IMR-90 (cell line): ENCODE measurements at regions not wholly inside any gene's neighbourhood (a gene's known extent, or its start where the extent isn't known, plus 50 kb on each side); places are given as distances from the start of the nearest gene placed in this dataset.

Source experiments
- ATAC-seq: fragments of 200-7000 bp; cut with Tn5 transposase; 2 replicates; pipeline ENCODE4 v1.9.1; 2020; ENCODE audit warnings: low read depth, mild to moderate bottlenecking, moderate library complexity
- BruUV-seq: library from RNA; stranded (reverse); fragments of 400-500 nt; replicated peaks from 2 replicates; lab custom pipeline; 2021; lab: Mats Ljungman, UMichigan
- CTCF ChIA-PET: fragments of 300-600 bp; formaldehyde crosslinking; extraction: SDS; loops from one replicate; lab custom pipeline; 2021; ENCODE audit warnings: antibody characterized with exemption; lab: Yijun Ruan, JAX
- POLR2A ChIA-PET: fragments of 300-600 bp; sonication (Branson Sonifier 250); formaldehyde crosslinking; loops from one replicate; lab custom pipeline; 2022; ENCODE audit warnings: antibody characterized with exemption; ENCODE audit not compliant: unreplicated experiment; lab: Charles Lee
- DNase-seq: peaks from one replicate; pipeline ENCODE4 v3.0.0; 2013
- H2AFZ ChIP-seq: replicated peaks from 2 replicates; pipeline ENCODE3; 2013; ENCODE audit warnings: low read length, mild to moderate bottlenecking; ENCODE audit not compliant: poor library complexity
- H2AK5ac ChIP-seq: 2 replicates; pipeline ENCODE4 v1.6.1; 2013; ENCODE audit warnings: low read depth, low read length, inconsistent platforms
- H2AK9ac ChIP-seq: replicated peaks from 2 replicates; pipeline ENCODE3; 2013; ENCODE audit warnings: mild to moderate bottlenecking, low read depth, low read length, moderate library complexity; ENCODE audit not compliant: poor library complexity
- H2BK120ac ChIP-seq: 2 replicates; pipeline ENCODE4 v1.6.1; 2013; ENCODE audit warnings: low read depth, low read length, inconsistent platforms
- H2BK15ac ChIP-seq: 3 replicates; pipeline ENCODE4 v1.6.1; 2013; ENCODE audit warnings: low read depth, low read length, inconsistent platforms
- H2BK20ac ChIP-seq: 2 replicates; pipeline ENCODE4 v1.6.1; 2013; ENCODE audit warnings: low read depth, mild to moderate bottlenecking, inconsistent platforms, low read length, moderate library complexity
- H2BK5ac ChIP-seq: 2 replicates; pipeline ENCODE4 v1.6.1; 2013; ENCODE audit warnings: mild to moderate bottlenecking, low read depth, low read length, inconsistent platforms; ENCODE audit not compliant: poor library complexity, severe bottlenecking
- H3K14ac ChIP-seq: replicated peaks from 2 replicates; pipeline ENCODE4 v1.6.1; 2013; ENCODE audit warnings: low read depth, low read length, inconsistent platforms
- H3K18ac ChIP-seq: 2 replicates; pipeline ENCODE4 v1.6.1; 2013; ENCODE audit warnings: low read depth, low read length, control low read depth
- H3K23ac ChIP-seq: 2 replicates; pipeline ENCODE4 v1.6.1; 2013; ENCODE audit warnings: low read depth, low read length, inconsistent platforms
- H3K27ac ChIP-seq: 2 replicates; pipeline ENCODE4 v1.5.1; 2013; ENCODE audit warnings: mild to moderate bottlenecking, control low read depth, low read length; ENCODE audit not compliant: insufficient read depth
- H3K27me3 ChIP-seq: 2 replicates; pipeline ENCODE4 v1.6.1; 2013; ENCODE audit warnings: low read length; ENCODE audit not compliant: control insufficient read depth, insufficient read depth
- H3K36me3 ChIP-seq: 2 replicates; pipeline ENCODE4 v1.6.1; 2013; ENCODE audit warnings: low read length, mixed read lengths; ENCODE audit not compliant: control insufficient read depth, insufficient read depth
- H3K4ac ChIP-seq: 2 replicates; pipeline ENCODE4 v1.6.1; 2013; ENCODE audit warnings: low read depth, low read length, inconsistent platforms
- H3K4me1 ChIP-seq: 2 replicates; pipeline ENCODE4 v1.6.1; 2013; ENCODE audit warnings: low read length, mixed read lengths; ENCODE audit not compliant: control insufficient read depth, insufficient read depth
- H3K4me2 ChIP-seq: 2 replicates; pipeline ENCODE4 v1.6.1; 2013; ENCODE audit warnings: low read depth, mild to moderate bottlenecking, control low read depth, low read length, moderate library complexity
- H3K4me3 ChIP-seq: 2 replicates; pipeline ENCODE4 v1.5.1; 2013; ENCODE audit warnings: low read depth, mild to moderate bottlenecking, control low read depth, low read length, moderate library complexity; ENCODE audit not compliant: insufficient read depth
- H3K56ac ChIP-seq: 2 replicates; pipeline ENCODE4 v1.6.1; 2013; ENCODE audit warnings: low read length, inconsistent platforms; ENCODE audit not compliant: insufficient read depth; ENCODE audit errors: extremely low read depth
- H3K79me1 ChIP-seq, 2 experiments: 2 replicates each; pipeline ENCODE4 v1.6.1; 2013; ENCODE audit warnings: low read length in 2 of 2, inconsistent platforms in 1 of 2, low read depth in 1 of 2
- H3K9ac ChIP-seq: 2 replicates; pipeline ENCODE4 v1.6.1; 2013; ENCODE audit warnings: low read depth, low read length, control low read depth
- H3K9me1 ChIP-seq: 2 replicates; pipeline ENCODE4 v1.6.1; 2013; ENCODE audit warnings: low read length, inconsistent platforms; ENCODE audit not compliant: insufficient read depth
- H3K9me3 ChIP-seq: 2 replicates; pipeline ENCODE4 v1.6.1; 2013; ENCODE audit warnings: low read length; ENCODE audit not compliant: control insufficient read depth, insufficient read depth
- H4K20me1 ChIP-seq: 2 replicates; pipeline ENCODE4 v1.6.1; 2013; ENCODE audit warnings: low read length, inconsistent platforms; ENCODE audit not compliant: insufficient read depth
- H4K5ac ChIP-seq: 2 replicates; pipeline ENCODE4 v1.6.1; 2013; ENCODE audit warnings: mild to moderate bottlenecking, low read depth, low read length, control low read depth
- H4K8ac ChIP-seq, 2 experiments: 2 replicates each; pipeline ENCODE4 v1.6.1; 2013; ENCODE audit warnings: low read depth in 2 of 2, low read length in 2 of 2, control low read depth in 1 of 2, inconsistent platforms in 1 of 2
- H4K91ac ChIP-seq: 2 replicates; pipeline ENCODE4 v1.6.1; 2013; ENCODE audit warnings: low read depth, low read length, inconsistent platforms; ENCODE audit not compliant: insufficient read depth
- CEBPB ChIP-seq: IDR thresholded peaks from 2 replicates; pipeline ENCODE4 v1.6.1; 2012; ENCODE audit warnings: low read depth, low read length, improper control_type of control experiment
- MAFK ChIP-seq: IDR thresholded peaks from 2 replicates; pipeline ENCODE4 v1.6.1; 2012; ENCODE audit warnings: low read depth, low read length, improper control_type of control experiment
- NFE2L2 ChIP-seq: fragments of 150-350 bp; IDR thresholded peaks from 2 replicates; pipeline ENCODE4 v1.6.1; 2016; ENCODE audit warnings: low read depth, mild to moderate bottlenecking, low read length
- POLR2A ChIP-seq: IDR thresholded peaks from 2 replicates; pipeline ENCODE4 v1.6.1; 2012; ENCODE audit warnings: mild to moderate bottlenecking, low read depth, low read length
- WGBS, 2 experiments: methylation state at CpG; one replicate each; pipeline versions ENCODE4 v1.1.5 to v1.1.7; 2013; ENCODE audit warnings: missing lambda C conversion rate in 2 of 2; ENCODE audit not compliant: insufficient read length in 1 of 2; ENCODE audit errors: extremely low coverage in 2 of 2; 5-methylcytosine and 5-hydroxymethylcytosine counted together
- dilution Hi-C: fragments of 300-500 bp; cut with HindIII; formaldehyde crosslinking; loops from one replicate; pipeline ENCODE4 v1.14.3; 2018; ENCODE audit warnings: low sequenced_read_pairs; ENCODE audit not compliant: unreplicated experiment
- in situ Hi-C: fragments of 300-500 bp; cut with MboI; formaldehyde crosslinking; loops from 3 replicates; pipeline ENCODE4 v1.14.3; 2019; ENCODE audit warnings: low sequenced_read_pairs, inconsistent platforms, mixed read lengths
- intact Hi-C: fragments of 100-400 bp; cut with micrococcal nuclease; formaldehyde crosslinking; loops from 2 replicates; pipeline ENCODE4 v1.10.0; 2022
- TF ChIP-seq, protein P1 (sequence below): fragments of 150-350 bp; IDR thresholded peaks from 2 replicates; pipeline ENCODE4 v1.6.1; 2016; ENCODE audit warnings: low read depth, mild to moderate bottlenecking, low read length, moderate library complexity, borderline replicate concordance

DNA sequence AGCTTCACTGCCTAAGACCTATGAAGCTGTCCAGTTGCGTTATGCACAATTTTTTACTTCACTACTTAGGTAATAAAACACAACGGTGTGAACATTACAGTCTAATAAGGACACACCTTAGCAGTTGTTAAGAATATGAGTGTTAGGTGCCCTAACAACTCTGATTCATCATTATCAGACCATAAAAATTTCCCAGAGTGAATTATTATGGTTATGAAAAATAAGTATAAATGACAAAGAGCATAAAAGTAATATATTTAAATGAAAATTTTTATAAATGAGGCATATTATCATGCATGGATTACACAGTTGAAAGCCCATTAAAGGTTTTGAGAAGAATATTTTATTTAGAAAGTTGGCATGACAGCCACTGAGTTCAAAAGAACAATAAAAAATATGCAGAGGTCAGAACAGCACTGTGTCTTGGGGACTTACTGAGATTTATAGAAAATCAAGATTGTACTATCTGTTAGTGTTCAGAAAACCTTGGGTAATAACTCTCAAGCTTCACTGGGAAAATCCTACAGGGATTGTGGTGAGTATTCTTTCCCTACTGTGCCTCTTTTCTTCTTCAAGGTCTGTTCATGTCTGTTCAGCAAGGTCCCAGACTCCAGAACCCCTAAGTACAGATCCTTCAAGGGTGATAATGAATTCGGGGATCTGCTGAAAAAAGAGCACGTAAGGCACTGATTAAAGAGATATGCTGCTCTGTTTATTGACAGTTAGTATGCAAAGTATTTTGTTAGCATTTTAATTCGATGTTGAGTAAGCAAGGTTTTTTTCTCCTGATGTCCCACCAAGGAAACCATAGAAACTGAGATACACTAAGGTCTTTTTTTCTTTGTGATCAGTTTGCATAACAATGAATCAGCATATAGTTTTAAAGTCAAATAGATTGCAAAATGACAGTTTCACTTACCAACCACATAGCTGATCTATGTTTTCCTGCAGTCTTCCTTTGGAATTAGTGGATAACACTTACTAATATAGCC is 250.0 kb downstream of the DSEL start:
- H2AFZ ChIP-seq, result no peak overlapping the region
- peak overlapping the region; percentile 41; the same call in 1 of the 2 replicates for H2AK5ac ChIP-seq
- DNase-seq (peak; percentile 59), ATAC-seq (peak; percentile 25)
- intact Hi-C loops (loop anchor here (10.0 kb wide), 1 partner anchor 98 kb away; no protein-coding TSS in a partner anchor), in situ Hi-C loops (no loop called here), dilution Hi-C loops (no loop called here)
- peak overlapping the region; percentile 51 for H3K14ac ChIP-seq
- H3K79me1 ChIP-seq, result no peaks in the 10 kb centered on the region
- H3K4me1 ChIP-seq, result peaks cover 15% of the 10 kb centered on the region
- peak overlapping the region; percentile 81 for H4K91ac ChIP-seq
- peak overlapping the region; percentile 58; the same call in 1 of the 2 replicates for H4K5ac ChIP-seq
- H3K23ac ChIP-seq, result peak overlapping the region; percentile 20; the same call in 1 of the 2 replicates
- H3K4me3 ChIP-seq, result no peak overlapping the region
- peak overlapping the region; percentile 93 for H2BK5ac ChIP-seq
- H2BK20ac ChIP-seq, result peak overlapping the region; percentile 89
- BruUV-seq, result no TSS peak
- WGBS, 2 experiments, result no CpG with 5 or more reads among the region's 5 CpGs
- H3K4me2 ChIP-seq, result peak overlapping the region; percentile 79
- CTCF ChIA-PET, result no interaction called here
- TF ChIP-seq POLR2A (no peak), NFE2L2 (peak; percentile 88), MAFK (peak; percentile 66), CEBPB (peak; percentile 80)
- TF ChIP-seq, protein P1, sequence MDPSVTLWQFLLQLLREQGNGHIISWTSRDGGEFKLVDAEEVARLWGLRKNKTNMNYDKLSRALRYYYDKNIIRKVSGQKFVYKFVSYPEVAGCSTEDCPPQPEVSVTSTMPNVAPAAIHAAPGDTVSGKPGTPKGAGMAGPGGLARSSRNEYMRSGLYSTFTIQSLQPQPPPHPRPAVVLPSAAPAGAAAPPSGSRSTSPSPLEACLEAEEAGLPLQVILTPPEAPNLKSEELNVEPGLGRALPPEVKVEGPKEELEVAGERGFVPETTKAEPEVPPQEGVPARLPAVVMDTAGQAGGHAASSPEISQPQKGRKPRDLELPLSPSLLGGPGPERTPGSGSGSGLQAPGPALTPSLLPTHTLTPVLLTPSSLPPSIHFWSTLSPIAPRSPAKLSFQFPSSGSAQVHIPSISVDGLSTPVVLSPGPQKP, result no peak
- H2BK15ac ChIP-seq, result peak overlapping the region; percentile 26; the same call in 2 of the 3 replicates
- peak overlapping the region; percentile 97 for H2BK120ac ChIP-seq
- no peaks in the 10 kb centered on the region for H4K20me1 ChIP-seq
- H3K9me3 ChIP-seq, result no peaks in the 10 kb centered on the region
- no peak overlapping the region for H3K9ac ChIP-seq
- peak overlapping the region; percentile 83; the same call in 1 of the 2 replicates for H3K4ac ChIP-seq
- no peak overlapping the region for H2AK9ac ChIP-seq
- 0 out of 2 replicates have a peak, but pooled peaks cover 3% of the 10 kb centered on the region for H3K9me1 ChIP-seq
- H3K27me3 ChIP-seq, result no peaks in the 10 kb centered on the region
- no peaks in the 10 kb centered on the region for H3K36me3 ChIP-seq
- peak overlapping the region; percentile 88; the same call in 1 of the 2 replicates for H3K18ac ChIP-seq
- POLR2A ChIA-PET, result interaction anchor here (0.6 kb wide), 1 partner anchor 52 kb away, joined by 3 read pairs; no protein-coding TSS in a partner anchor
- peak overlapping the region; percentile 77 for H3K56ac ChIP-seq
- H3K27ac ChIP-seq, result peak overlapping the region; percentile 84
- H4K8ac ChIP-seq, result peak overlapping the region; percentile 24 to 50
